K562 (cell line): ENCODE measurements at regions not wholly inside any gene's neighbourhood (a gene's known extent, or its start where the extent isn't known, plus 50 kb on each side); places are given as distances from the start of the nearest gene placed in this dataset.

Source experiments
- PRMT5 ChIP-seq: sonication (generic); formaldehyde crosslinking; IDR thresholded peaks from 2 replicates; pipeline ENCODE4 v1.5.0; 2020; ENCODE audit warnings: missing genetic modification reagents
- TF ChIP-seq, protein P1 (sequence below): fragments of 450-650 bp; IDR thresholded peaks from 2 replicates; pipeline ENCODE4 v1.6.1; 2016; ENCODE audit warnings: mild to moderate bottlenecking, moderate library complexity

- TF ChIP-seq, protein P1, sequence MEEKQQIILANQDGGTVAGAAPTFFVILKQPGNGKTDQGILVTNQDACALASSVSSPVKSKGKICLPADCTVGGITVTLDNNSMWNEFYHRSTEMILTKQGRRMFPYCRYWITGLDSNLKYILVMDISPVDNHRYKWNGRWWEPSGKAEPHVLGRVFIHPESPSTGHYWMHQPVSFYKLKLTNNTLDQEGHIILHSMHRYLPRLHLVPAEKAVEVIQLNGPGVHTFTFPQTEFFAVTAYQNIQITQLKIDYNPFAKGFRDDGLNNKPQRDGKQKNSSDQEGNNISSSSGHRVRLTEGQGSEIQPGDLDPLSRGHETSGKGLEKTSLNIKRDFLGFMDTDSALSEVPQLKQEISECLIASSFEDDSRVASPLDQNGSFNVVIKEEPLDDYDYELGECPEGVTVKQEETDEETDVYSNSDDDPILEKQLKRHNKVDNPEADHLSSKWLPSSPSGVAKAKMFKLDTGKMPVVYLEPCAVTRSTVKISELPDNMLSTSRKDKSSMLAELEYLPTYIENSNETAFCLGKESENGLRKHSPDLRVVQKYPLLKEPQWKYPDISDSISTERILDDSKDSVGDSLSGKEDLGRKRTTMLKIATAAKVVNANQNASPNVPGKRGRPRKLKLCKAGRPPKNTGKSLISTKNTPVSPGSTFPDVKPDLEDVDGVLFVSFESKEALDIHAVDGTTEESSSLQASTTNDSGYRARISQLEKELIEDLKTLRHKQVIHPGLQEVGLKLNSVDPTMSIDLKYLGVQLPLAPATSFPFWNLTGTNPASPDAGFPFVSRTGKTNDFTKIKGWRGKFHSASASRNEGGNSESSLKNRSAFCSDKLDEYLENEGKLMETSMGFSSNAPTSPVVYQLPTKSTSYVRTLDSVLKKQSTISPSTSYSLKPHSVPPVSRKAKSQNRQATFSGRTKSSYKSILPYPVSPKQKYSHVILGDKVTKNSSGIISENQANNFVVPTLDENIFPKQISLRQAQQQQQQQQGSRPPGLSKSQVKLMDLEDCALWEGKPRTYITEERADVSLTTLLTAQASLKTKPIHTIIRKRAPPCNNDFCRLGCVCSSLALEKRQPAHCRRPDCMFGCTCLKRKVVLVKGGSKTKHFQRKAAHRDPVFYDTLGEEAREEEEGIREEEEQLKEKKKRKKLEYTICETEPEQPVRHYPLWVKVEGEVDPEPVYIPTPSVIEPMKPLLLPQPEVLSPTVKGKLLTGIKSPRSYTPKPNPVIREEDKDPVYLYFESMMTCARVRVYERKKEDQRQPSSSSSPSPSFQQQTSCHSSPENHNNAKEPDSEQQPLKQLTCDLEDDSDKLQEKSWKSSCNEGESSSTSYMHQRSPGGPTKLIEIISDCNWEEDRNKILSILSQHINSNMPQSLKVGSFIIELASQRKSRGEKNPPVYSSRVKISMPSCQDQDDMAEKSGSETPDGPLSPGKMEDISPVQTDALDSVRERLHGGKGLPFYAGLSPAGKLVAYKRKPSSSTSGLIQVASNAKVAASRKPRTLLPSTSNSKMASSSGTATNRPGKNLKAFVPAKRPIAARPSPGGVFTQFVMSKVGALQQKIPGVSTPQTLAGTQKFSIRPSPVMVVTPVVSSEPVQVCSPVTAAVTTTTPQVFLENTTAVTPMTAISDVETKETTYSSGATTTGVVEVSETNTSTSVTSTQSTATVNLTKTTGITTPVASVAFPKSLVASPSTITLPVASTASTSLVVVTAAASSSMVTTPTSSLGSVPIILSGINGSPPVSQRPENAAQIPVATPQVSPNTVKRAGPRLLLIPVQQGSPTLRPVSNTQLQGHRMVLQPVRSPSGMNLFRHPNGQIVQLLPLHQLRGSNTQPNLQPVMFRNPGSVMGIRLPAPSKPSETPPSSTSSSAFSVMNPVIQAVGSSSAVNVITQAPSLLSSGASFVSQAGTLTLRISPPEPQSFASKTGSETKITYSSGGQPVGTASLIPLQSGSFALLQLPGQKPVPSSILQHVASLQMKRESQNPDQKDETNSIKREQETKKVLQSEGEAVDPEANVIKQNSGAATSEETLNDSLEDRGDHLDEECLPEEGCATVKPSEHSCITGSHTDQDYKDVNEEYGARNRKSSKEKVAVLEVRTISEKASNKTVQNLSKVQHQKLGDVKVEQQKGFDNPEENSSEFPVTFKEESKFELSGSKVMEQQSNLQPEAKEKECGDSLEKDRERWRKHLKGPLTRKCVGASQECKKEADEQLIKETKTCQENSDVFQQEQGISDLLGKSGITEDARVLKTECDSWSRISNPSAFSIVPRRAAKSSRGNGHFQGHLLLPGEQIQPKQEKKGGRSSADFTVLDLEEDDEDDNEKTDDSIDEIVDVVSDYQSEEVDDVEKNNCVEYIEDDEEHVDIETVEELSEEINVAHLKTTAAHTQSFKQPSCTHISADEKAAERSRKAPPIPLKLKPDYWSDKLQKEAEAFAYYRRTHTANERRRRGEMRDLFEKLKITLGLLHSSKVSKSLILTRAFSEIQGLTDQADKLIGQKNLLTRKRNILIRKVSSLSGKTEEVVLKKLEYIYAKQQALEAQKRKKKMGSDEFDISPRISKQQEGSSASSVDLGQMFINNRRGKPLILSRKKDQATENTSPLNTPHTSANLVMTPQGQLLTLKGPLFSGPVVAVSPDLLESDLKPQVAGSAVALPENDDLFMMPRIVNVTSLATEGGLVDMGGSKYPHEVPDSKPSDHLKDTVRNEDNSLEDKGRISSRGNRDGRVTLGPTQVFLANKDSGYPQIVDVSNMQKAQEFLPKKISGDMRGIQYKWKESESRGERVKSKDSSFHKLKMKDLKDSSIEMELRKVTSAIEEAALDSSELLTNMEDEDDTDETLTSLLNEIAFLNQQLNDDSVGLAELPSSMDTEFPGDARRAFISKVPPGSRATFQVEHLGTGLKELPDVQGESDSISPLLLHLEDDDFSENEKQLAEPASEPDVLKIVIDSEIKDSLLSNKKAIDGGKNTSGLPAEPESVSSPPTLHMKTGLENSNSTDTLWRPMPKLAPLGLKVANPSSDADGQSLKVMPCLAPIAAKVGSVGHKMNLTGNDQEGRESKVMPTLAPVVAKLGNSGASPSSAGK, result no peak
- TF ChIP-seq PRMT5 (CRISPR knock-in tag), result no peak
Measured at GRCh38 chr2:228268301-228268700, 86.8 kb upstream of the SPHKAP start (continued).
